Smooth muscle cell (in vitro differentiated cells): ENCODE measurements at regions not wholly inside any gene's neighbourhood (a gene's known extent, or its start where the extent isn't known, plus 50 kb on each side); places are given as distances from the start of the nearest gene placed in this dataset.
"Not testable (repeated sequence)": the region's sequence is repeated elsewhere in the genome, so short reads cannot be mapped to it uniquely, and the experiment has no call there.

Source experiments
- DNase-seq: peaks from one replicate; lab custom pipeline; 2025; ENCODE audit not compliant: unreplicated experiment; lab: John Stamatoyannopoulos, UW
- H2AFZ ChIP-seq: fragments of 200-600 bp; sonication (generic); 2 replicates; pipeline ENCODE4 v1.6.0; 2016; ENCODE audit warnings: antibody characterized with exemption, low read depth, mild to moderate bottlenecking
- H3F3A ChIP-seq: fragments of 200-600 bp; sonication (generic); 2 replicates; pipeline ENCODE4 v1.6.0; 2017; ENCODE audit warnings: antibody characterized with exemption, low read depth
- H3K27ac ChIP-seq: fragments of 200-600 bp; sonication (generic); 2 replicates; pipeline ENCODE4 v1.5.1; 2016; ENCODE audit warnings: low read depth, mild to moderate bottlenecking
- H3K27me3 ChIP-seq: fragments of 200-600 bp; sonication (generic); 2 replicates; pipeline ENCODE4 v1.6.1; 2016; ENCODE audit warnings: low read depth, mild to moderate bottlenecking
- H3K36me3 ChIP-seq: fragments of 200-600 bp; sonication (generic); 2 replicates; pipeline ENCODE4 v1.5.1; 2016; ENCODE audit warnings: low read depth
- H3K4me1 ChIP-seq: fragments of 200-600 bp; sonication (generic); 2 replicates; pipeline ENCODE4 v1.5.1; 2016; ENCODE audit warnings: low read depth
- H3K4me2 ChIP-seq: fragments of 200-600 bp; sonication (generic); 2 replicates; pipeline ENCODE4 v1.6.0; 2016; ENCODE audit warnings: mild to moderate bottlenecking
- H3K4me3 ChIP-seq: fragments of 200-600 bp; sonication (generic); 2 replicates; pipeline ENCODE4 v1.5.1; 2016; ENCODE audit warnings: mild to moderate bottlenecking
- H3K79me2 ChIP-seq: fragments of 200-600 bp; sonication (generic); 2 replicates; pipeline ENCODE4 v1.6.0; 2016; ENCODE audit warnings: low read depth, mild to moderate bottlenecking
- H3K9ac ChIP-seq: fragments of 200-600 bp; sonication (generic); 2 replicates; pipeline ENCODE4 v1.6.0; 2016; ENCODE audit warnings: low read depth
- H3K9me3 ChIP-seq: fragments of 200-600 bp; sonication (generic); replicated peaks from 2 replicates; pipeline ENCODE4 v1.5.1; 2016; ENCODE audit warnings: low read depth
- H4K20me1 ChIP-seq: fragments of 200-600 bp; sonication (generic); 2 replicates; pipeline ENCODE4 v1.6.0; 2016; ENCODE audit warnings: low read depth
- WGBS: methylation state at CpG from one replicate; pipeline ENCODE4 v1.1.7; 2016; ENCODE audit warnings: low lambda C conversion rate; 5-methylcytosine and 5-hydroxymethylcytosine counted together
- TF ChIP-seq, protein P1 (sequence below): fragments of 200-600 bp; sonication (generic); IDR thresholded peaks from 2 replicates; pipeline ENCODE4 v1.5.1; 2017; ENCODE audit warnings: borderline replicate concordance, mild to moderate bottlenecking, antibody characterized with exemption; ENCODE audit not compliant: insufficient read depth, poor library complexity, severe bottlenecking

- TF ChIP-seq, protein P1, sequence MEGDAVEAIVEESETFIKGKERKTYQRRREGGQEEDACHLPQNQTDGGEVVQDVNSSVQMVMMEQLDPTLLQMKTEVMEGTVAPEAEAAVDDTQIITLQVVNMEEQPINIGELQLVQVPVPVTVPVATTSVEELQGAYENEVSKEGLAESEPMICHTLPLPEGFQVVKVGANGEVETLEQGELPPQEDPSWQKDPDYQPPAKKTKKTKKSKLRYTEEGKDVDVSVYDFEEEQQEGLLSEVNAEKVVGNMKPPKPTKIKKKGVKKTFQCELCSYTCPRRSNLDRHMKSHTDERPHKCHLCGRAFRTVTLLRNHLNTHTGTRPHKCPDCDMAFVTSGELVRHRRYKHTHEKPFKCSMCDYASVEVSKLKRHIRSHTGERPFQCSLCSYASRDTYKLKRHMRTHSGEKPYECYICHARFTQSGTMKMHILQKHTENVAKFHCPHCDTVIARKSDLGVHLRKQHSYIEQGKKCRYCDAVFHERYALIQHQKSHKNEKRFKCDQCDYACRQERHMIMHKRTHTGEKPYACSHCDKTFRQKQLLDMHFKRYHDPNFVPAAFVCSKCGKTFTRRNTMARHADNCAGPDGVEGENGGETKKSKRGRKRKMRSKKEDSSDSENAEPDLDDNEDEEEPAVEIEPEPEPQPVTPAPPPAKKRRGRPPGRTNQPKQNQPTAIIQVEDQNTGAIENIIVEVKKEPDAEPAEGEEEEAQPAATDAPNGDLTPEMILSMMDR: no peak
- H3K36me3 ChIP-seq: no peaks in the 10 kb centered on the region
- no peak for DNase-seq
- H3K27ac ChIP-seq: no peak overlapping the region
- H4K20me1 ChIP-seq: no peaks in the 10 kb centered on the region
- no peaks in the 10 kb centered on the region for H3K27me3 ChIP-seq
- H3K9ac ChIP-seq: no peak overlapping the region
- H2AFZ ChIP-seq: no peak overlapping the region
- no peak overlapping the region for H3K4me2 ChIP-seq
- H3K79me2 ChIP-seq: no peaks in the 10 kb centered on the region
- no peaks in the 10 kb centered on the region for H3K9me3 ChIP-seq
- H3F3A ChIP-seq: no peaks in the 10 kb centered on the region
- no peaks in the 10 kb centered on the region for H3K4me1 ChIP-seq
- WGBS: 86% methylated on average over 1 of the region's 1 CpG
- no peak overlapping the region for H3K4me3 ChIP-seq
These were observed 420.7 kb downstream of the METTL4 start for GRCh38 chr18:2150566-2150965.

DNA sequence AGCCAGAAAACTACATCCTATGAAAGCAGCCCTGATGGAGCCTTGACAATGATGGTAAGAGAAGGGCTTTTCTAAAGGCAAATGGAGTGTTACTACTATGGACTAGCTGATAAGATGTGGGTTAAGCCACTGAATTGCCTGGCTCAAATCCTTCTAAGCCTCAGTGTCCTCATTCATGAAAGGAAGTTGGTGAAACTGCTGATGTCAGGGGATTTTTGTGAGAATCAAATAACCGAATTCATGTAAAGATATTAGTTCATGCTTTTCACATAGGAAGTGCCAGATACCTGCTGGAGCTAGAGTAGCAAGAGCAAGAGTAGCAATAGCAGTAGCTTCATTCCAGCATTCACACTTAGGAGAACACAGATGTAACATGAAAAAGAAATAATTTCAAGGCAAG is 417.0 kb downstream of the METTL4 start:
- WGBS: 54% methylated on average over 1 of the region's 1 CpG
- TF ChIP-seq, protein P1: no peak
- H3K4me2 ChIP-seq: no peak overlapping the region
- no peaks in the 10 kb centered on the region for H3F3A ChIP-seq
- no peak for DNase-seq
- no peaks in the 10 kb centered on the region for H4K20me1 ChIP-seq
- H3K36me3 ChIP-seq: no peaks in the 10 kb centered on the region
- no peak overlapping the region for H2AFZ ChIP-seq
- H3K4me1 ChIP-seq: no peaks in the 10 kb centered on the region
- H3K4me3 ChIP-seq: no peak overlapping the region
- no peaks in the 10 kb centered on the region for H3K27me3 ChIP-seq
- no peaks in the 10 kb centered on the region for H3K79me2 ChIP-seq
- no peak overlapping the region for H3K9ac ChIP-seq
- H3K27ac ChIP-seq: no peak overlapping the region
- H3K9me3 ChIP-seq: peaks cover 8% of the 10 kb centered on the region

GRCh38 chr18:2164644-2165550 is 406.4 kb downstream of the METTL4 start:
- Histone ChIP-seq H3F3A (no peaks in the 10 kb centered on the region), H3K36me3 (no peaks in the 10 kb centered on the region), H3K79me2 (no peaks in the 10 kb centered on the region), H3K9ac (no peak overlapping the region), H3K27ac (no peak overlapping the region), H3K4me2 (no peak overlapping the region), H3K4me1 (no peaks in the 10 kb centered on the region), H3K27me3 (no peaks in the 10 kb centered on the region), H3K9me3 (no peaks in the 10 kb centered on the region), H3K4me3 (no peak overlapping the region), H2AFZ (no peak overlapping the region), H4K20me1 (no peaks in the 10 kb centered on the region)
- TF ChIP-seq, protein P1: no peak
- no peak for DNase-seq
- WGBS: 70% methylated on average over 7 of the region's 7 CpGs

DNA sequence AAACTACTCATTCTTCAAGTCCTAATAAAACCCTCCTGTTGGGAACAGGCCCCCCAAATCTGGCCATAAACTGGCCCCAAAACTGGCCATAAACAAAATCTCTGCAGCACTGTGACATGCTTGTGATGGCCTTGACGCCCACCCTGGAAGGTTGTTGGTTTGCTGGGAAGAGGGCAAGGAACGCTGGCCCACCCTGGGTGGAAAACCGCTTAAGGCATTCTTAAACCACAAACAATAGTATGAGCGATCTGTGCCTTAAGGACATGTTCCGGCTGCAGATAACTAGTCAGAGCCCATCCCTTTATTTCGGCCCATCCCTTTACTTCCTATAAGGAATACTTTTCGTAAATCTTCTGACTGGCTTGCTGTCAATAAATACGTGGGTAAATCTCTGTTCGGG is 404.4 kb downstream of the METTL4 start:
- H3K27ac ChIP-seq, H3K4me2 ChIP-seq, H3F3A ChIP-seq, H3K27me3 ChIP-seq, H3K9ac ChIP-seq, H2AFZ ChIP-seq, H3K4me3 ChIP-seq, H3K4me1 ChIP-seq, H3K79me2 ChIP-seq, H3K9me3 ChIP-seq, H3K36me3 ChIP-seq, DNase-seq, H4K20me1 ChIP-seq: not testable (repeated sequence)
- WGBS: 80% methylated on average over 9 of the region's 9 CpGs
